Rectal smooth muscle tissue (tissue), 1 donor: ENCODE measurements at regions not wholly inside any gene's neighbourhood (a gene's known extent, or its start where the extent isn't known, plus 50 kb on each side); places are given as distances from the start of the nearest gene placed in this dataset.

Experiments used
- H3K27ac ChIP-seq: one replicate; pipeline ENCODE4 v1.7.0; 2013; ENCODE audit warnings: low read depth, low read length, inconsistent platforms
- H3K27me3 ChIP-seq: one replicate; pipeline ENCODE4 v1.7.0; 2013; ENCODE audit warnings: low read length; ENCODE audit not compliant: control insufficient read depth, insufficient read depth
- H3K36me3 ChIP-seq: one replicate; pipeline ENCODE4 v1.7.0; 2013; ENCODE audit warnings: low read length; ENCODE audit not compliant: control insufficient read depth, insufficient read depth
- H3K4me1 ChIP-seq: one replicate; pipeline ENCODE4 v1.7.0; 2013; ENCODE audit warnings: low read length; ENCODE audit not compliant: control insufficient read depth, insufficient read depth
- H3K4me3 ChIP-seq: one replicate; pipeline ENCODE4 v1.7.0; 2013; ENCODE audit warnings: low read length
- H3K9ac ChIP-seq: one replicate; pipeline ENCODE4 v1.7.0; 2013; ENCODE audit warnings: low read length

DNA sequence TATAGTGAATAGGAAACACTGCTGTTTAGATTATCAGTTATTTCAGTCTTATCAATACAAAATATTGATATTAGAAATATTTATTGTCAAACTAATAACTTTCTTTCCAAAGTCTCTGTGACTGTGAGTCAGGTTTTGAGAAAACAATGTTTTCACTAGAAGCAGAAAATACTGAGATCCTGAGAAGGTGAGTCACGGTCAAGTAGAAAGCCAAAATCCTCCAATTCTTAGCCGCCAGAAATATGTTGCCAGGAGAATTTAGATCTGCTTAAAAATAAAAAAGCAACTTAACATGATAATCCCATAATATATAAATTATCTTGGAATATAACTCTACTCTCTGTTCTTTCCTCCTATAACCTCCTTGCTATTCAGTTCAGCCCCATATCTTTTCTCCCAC lies 181.9 kb upstream of the NRXN1 start:
- Histone ChIP-seq H3K36me3 (no peaks in the 10 kb centered on the region), H3K4me1 (no peaks in the 10 kb centered on the region), H3K27me3 (no peaks in the 10 kb centered on the region), H3K27ac (no peak overlapping the region), H3K4me3 (no peak overlapping the region), H3K9ac (no peak overlapping the region)

- Histone ChIP-seq H3K27ac (no peak overlapping the region), H3K4me3 (no peak overlapping the region), H3K9ac (no peak overlapping the region), H3K36me3 (no peaks in the 10 kb centered on the region), H3K4me1 (no peaks in the 10 kb centered on the region), H3K27me3 (no peaks in the 10 kb centered on the region)
Observed at GRCh38 chr2:51212374-51212773, 180.4 kb upstream of the NRXN1 start.

DNA sequence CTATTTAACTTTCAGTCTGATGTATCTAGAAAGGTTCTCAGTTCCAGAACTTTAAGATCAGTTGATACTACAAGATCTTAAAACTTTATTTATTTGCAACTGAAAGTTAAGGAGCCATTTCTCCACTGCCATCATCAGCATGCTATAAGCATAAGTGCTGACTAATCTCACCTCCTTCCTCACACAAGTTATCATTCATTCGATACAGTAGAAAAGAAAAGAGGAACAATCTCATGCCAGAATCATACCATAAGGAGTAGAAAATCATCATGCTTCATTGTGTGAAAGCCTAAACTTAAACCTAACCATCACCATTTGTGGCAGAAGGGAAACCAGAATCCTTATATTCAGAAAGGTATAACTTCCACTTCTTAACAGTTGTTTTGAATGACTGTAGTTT lies 176.6 kb upstream of the NRXN1 start:
- no peak overlapping the region for H3K9ac ChIP-seq
- no peak overlapping the region for H3K4me3 ChIP-seq
- H3K4me1 ChIP-seq: no peaks in the 10 kb centered on the region
- no peak overlapping the region for H3K27ac ChIP-seq
- no peaks in the 10 kb centered on the region for H3K36me3 ChIP-seq
- no peaks in the 10 kb centered on the region for H3K27me3 ChIP-seq

DNA sequence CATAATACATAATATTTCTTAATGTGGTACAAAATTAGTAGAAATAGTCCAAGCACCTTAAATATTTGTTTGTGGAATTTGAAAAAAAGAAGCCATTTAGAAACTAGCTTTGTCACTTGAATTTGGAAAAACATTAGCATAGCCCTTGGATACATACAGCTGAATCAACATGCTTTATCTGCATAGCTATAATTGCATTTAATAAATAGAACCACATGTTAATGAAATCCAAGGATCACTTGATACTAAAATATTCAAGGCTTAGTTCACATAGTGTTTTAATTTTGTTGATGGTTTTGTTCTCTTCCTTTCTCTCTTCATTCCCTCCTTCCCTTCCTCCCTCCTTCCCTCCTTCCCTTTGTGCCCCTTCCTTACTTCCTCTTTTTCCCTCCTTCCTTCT lies 169.4 kb upstream of the NRXN1 start:
- H3K36me3 ChIP-seq: no peaks in the 10 kb centered on the region
- H3K4me1 ChIP-seq: no peaks in the 10 kb centered on the region
- H3K4me3 ChIP-seq: no peak overlapping the region
- H3K9ac ChIP-seq: no peak overlapping the region
- H3K27ac ChIP-seq: no peak overlapping the region
- H3K27me3 ChIP-seq: no peaks in the 10 kb centered on the region

- Histone ChIP-seq H3K27ac (no peak overlapping the region), H3K9ac (no peak overlapping the region), H3K4me1 (no peaks in the 10 kb centered on the region), H3K36me3 (no peaks in the 10 kb centered on the region), H3K4me3 (no peak overlapping the region), H3K27me3 (no peaks in the 10 kb centered on the region)
Observed at GRCh38 chr2:51194656-51195055, 162.7 kb upstream of the NRXN1 start.

- Histone ChIP-seq H3K4me3 (no peak overlapping the region), H3K27me3 (no peaks in the 10 kb centered on the region), H3K36me3 (no peaks in the 10 kb centered on the region), H3K9ac (no peak overlapping the region), H3K27ac (no peak overlapping the region), H3K4me1 (no peaks in the 10 kb centered on the region)
Observed at GRCh38 chr2:51170273-51170672, 138.3 kb upstream of the NRXN1 start.

- H3K9ac ChIP-seq: no peak overlapping the region
- no peaks in the 10 kb centered on the region for H3K27me3 ChIP-seq
- H3K4me3 ChIP-seq: no peak overlapping the region
- H3K4me1 ChIP-seq: no peaks in the 10 kb centered on the region
- no peak overlapping the region for H3K27ac ChIP-seq
- H3K36me3 ChIP-seq: no peaks in the 10 kb centered on the region
Observed at GRCh38 chr2:51165534-51166260, 133.8 kb upstream of the NRXN1 start.

- no peak overlapping the region for H3K27ac ChIP-seq
- H3K27me3 ChIP-seq: no peaks in the 10 kb centered on the region
- H3K9ac ChIP-seq: no peak overlapping the region
- no peaks in the 10 kb centered on the region for H3K36me3 ChIP-seq
- no peaks in the 10 kb centered on the region for H3K4me1 ChIP-seq
- H3K4me3 ChIP-seq: no peak overlapping the region
Observed at GRCh38 chr2:51158251-51158650, 126.3 kb upstream of the NRXN1 start.

DNA sequence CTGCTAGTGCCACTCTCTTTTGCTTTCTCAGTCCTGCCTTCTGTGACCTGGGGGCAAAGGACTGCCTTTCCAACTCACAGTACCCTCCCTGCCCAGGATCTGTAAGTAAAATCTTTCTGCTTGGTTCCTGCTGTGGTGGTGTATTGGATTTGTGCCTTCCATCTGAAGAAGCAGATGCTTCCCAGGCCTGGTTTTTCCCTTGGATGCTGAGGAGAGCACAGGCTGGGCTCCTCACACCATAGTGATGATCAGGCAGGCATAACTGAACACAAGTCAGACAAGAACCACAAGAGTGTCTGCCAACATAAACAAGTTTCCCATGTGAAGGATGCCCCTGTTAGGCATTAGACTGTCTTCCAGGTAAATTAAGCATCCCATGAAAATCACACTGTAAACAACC lies 121.3 kb upstream of the NRXN1 start:
- Histone ChIP-seq H3K27me3 (no peaks in the 10 kb centered on the region), H3K27ac (no peak overlapping the region), H3K36me3 (no peaks in the 10 kb centered on the region), H3K9ac (no peak overlapping the region), H3K4me1 (no peaks in the 10 kb centered on the region), H3K4me3 (no peak overlapping the region)

DNA sequence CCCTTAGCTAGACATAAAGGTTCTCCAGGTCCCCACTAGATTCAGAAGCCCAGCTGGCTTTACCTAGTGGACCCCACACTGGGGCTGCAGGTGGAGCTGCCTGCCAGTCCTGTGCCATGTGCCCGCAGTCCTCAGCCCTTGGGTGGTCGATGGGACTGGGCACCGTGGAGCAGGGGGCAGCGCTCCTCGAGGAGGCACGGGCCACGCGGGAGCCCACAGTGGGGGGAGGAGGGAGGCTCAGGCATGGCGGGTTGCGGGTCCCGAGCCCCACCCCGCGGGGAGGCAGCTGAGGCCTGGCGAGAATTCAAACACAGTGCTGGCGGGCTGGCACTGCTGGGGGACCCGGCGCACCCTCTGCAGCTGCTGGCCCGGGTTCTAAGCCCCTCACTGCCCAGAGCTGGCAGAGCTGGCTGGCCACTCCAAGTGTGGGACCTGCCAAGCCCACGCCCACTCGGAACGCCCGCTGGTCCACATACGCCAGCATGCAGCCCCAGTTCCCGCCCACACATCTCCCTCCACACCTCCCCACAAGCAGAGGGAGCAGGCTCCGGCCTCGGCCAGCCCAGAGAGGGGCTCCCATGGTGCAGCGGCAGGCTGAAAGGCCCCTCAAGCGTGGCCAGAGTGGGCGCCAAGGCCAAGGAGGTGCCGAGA lies 119.7 kb upstream of the NRXN1 start:
- no peak overlapping the region for H3K9ac ChIP-seq
- no peaks in the 10 kb centered on the region for H3K36me3 ChIP-seq
- no peak overlapping the region for H3K27ac ChIP-seq
- H3K27me3 ChIP-seq: no peaks in the 10 kb centered on the region
- no peak overlapping the region for H3K4me3 ChIP-seq
- no peaks in the 10 kb centered on the region for H3K4me1 ChIP-seq

GRCh38 chr2:51149725-51150124 lies 117.8 kb upstream of the NRXN1 start:
- H3K27ac ChIP-seq: no peak overlapping the region
- H3K9ac ChIP-seq: no peak overlapping the region
- H3K4me1 ChIP-seq: no peaks in the 10 kb centered on the region
- H3K27me3 ChIP-seq: no peaks in the 10 kb centered on the region
- no peak overlapping the region for H3K4me3 ChIP-seq
- no peaks in the 10 kb centered on the region for H3K36me3 ChIP-seq

DNA sequence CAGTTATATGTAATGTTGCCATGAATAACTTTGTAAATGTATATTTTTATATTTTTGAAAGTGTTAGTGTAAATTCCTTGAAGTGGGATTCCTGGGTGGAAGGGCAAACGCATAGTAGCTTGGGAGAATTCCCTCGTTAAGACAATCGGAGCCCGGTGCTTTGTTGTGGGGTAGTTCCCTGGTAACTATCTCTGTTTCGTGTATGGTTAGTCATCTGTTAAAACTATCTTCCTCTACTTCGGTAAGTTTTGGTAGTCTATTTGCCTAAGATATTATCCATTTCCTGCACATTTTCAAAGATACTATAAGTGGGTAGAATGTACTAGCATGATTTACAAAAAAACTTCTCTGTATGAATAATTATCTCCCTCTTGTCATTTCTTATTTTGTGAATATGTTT lies 113.8 kb upstream of the NRXN1 start:
- H3K36me3 ChIP-seq: no peaks in the 10 kb centered on the region
- no peak overlapping the region for H3K9ac ChIP-seq
- H3K27ac ChIP-seq: no peak overlapping the region
- no peak overlapping the region for H3K4me3 ChIP-seq
- no peaks in the 10 kb centered on the region for H3K4me1 ChIP-seq
- H3K27me3 ChIP-seq: no peaks in the 10 kb centered on the region

DNA sequence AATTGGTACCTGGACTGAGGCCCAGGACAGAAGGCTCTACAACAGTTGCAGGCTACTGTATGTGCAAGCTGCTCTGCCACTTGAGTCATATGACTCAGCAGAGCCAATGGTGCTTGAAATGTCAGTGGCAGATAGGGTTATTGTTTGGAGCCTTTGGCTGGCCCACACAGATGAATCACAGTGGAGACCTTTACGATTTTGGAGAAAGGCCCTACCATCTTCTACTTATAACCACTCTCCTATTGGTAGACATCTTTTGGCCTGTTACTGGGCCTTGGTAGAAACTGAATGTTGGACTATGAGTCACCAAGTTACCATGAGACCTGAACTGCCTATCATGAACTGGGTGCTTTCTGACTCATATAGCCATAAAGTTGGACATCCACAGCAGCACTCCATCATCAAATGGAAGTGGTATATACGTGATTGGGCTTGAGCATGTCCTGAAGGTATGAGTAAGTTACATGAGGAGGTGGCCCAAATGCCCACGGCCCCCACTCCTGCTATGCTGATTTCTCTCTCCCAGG lies 88.9 kb upstream of the NRXN1 start:
- H3K27ac ChIP-seq: no peak overlapping the region
- no peak overlapping the region for H3K4me3 ChIP-seq
- no peak overlapping the region for H3K9ac ChIP-seq
- no peaks in the 10 kb centered on the region for H3K4me1 ChIP-seq
- H3K36me3 ChIP-seq: no peaks in the 10 kb centered on the region
- H3K27me3 ChIP-seq: no peaks in the 10 kb centered on the region
